GM23338 (cell line): ENCODE measurements at regions not wholly inside any gene's neighbourhood (a gene's known extent, or its start where the extent isn't known, plus 50 kb on each side); places are given as distances from the start of the nearest gene placed in this dataset.

ENCODE experiments used
- ATAC-seq: fragments of 200-7000 bp; cut with Tn5 transposase; 3 replicates; pipeline ENCODE4 v1.9.1; 2020
- DNase-seq: peaks from one replicate; pipeline ENCODE4 v3.0.0-alpha.2; 2015; ENCODE audit warnings: low spot score
- H2AFZ ChIP-seq: fragments of 200-600 bp; sonication (generic); 2 replicates; pipeline ENCODE4 v1.8.0; 2016; ENCODE audit warnings: antibody characterized with exemption, mild to moderate bottlenecking, moderate library complexity
- H3F3A ChIP-seq: fragments of 200-600 bp; sonication (generic); replicated peaks from 2 replicates; pipeline ENCODE4 v1.8.0; 2017; ENCODE audit warnings: antibody characterized with exemption, mixed run types, low read depth
- H3K27ac ChIP-seq: fragments of 200-600 bp; sonication (generic); 2 replicates; pipeline ENCODE4 v1.6.1; 2016; ENCODE audit warnings: low read depth
- H3K27me3 ChIP-seq: fragments of 200-600 bp; sonication (generic); 2 replicates; pipeline ENCODE4 v1.8.0; 2016; ENCODE audit warnings: mild to moderate bottlenecking, mixed run types, moderate library complexity; ENCODE audit not compliant: insufficient read depth
- H3K36me3 ChIP-seq: fragments of 200-600 bp; sonication (generic); 2 replicates; pipeline ENCODE4 v1.8.0; 2016; ENCODE audit warnings: mild to moderate bottlenecking; ENCODE audit not compliant: insufficient read depth
- H3K4me1 ChIP-seq: fragments of 200-600 bp; sonication (generic); 2 replicates; pipeline ENCODE4 v1.8.0; 2016; ENCODE audit warnings: mild to moderate bottlenecking, moderate library complexity; ENCODE audit not compliant: insufficient read depth
- H3K4me2 ChIP-seq: fragments of 200-600 bp; sonication (generic); 2 replicates; pipeline ENCODE4 v1.7.1; 2017; ENCODE audit warnings: mixed run types
- H3K4me3 ChIP-seq: fragments of 200-600 bp; sonication (generic); 2 replicates; pipeline ENCODE4 v1.6.1; 2016; ENCODE audit warnings: mixed run types
- H3K79me2 ChIP-seq: fragments of 200-600 bp; sonication (generic); replicated peaks from 2 replicates; pipeline ENCODE4 v1.8.0; 2017; ENCODE audit warnings: mild to moderate bottlenecking; ENCODE audit not compliant: insufficient read depth
- H3K9me2 ChIP-seq: fragments of 200-600 bp; sonication (generic); 2 replicates; pipeline ENCODE4 v1.8.0; 2017; ENCODE audit not compliant: insufficient read depth
- H4K20me1 ChIP-seq: fragments of 200-600 bp; sonication (generic); replicated peaks from 2 replicates; pipeline ENCODE4 v1.8.0; 2017; ENCODE audit warnings: mild to moderate bottlenecking; ENCODE audit not compliant: insufficient read depth
- H3K27ac Mint-ChIP-seq: 2 replicates; pipeline ENCODE4 v1.8.0; 2020; ENCODE audit warnings: inconsistent platforms, mild to moderate bottlenecking, moderate library complexity, mixed read lengths
- H3K27me3 Mint-ChIP-seq: 3 replicates; pipeline ENCODE4 v1.8.0; 2022; ENCODE audit warnings: low read depth, mild to moderate bottlenecking, moderate library complexity, mixed read lengths, inconsistent platforms; ENCODE audit not compliant: insufficient read depth, poor library complexity
- H3K36me3 Mint-ChIP-seq: 3 replicates; pipeline ENCODE4 v1.8.0; 2021; ENCODE audit warnings: low read depth, mild to moderate bottlenecking, inconsistent platforms, moderate library complexity, mixed read lengths
- H3K4me1 Mint-ChIP-seq: 3 replicates; pipeline ENCODE4 v1.8.0; 2020; ENCODE audit warnings: mild to moderate bottlenecking, inconsistent platforms, mixed read lengths
- H3K4me3 Mint-ChIP-seq: 3 replicates; pipeline ENCODE4 v1.8.0; 2021; ENCODE audit warnings: moderate library complexity, mild to moderate bottlenecking, inconsistent platforms, mixed read lengths
- H3K9me3 Mint-ChIP-seq: 3 replicates; pipeline ENCODE4 v1.8.0; 2020; ENCODE audit warnings: moderate library complexity, mild to moderate bottlenecking, inconsistent platforms, mixed read lengths
- CREB1 ChIP-seq: fragments of 250-450 bp; sonication (Bioruptor Pico); IDR thresholded peaks from 2 replicates; pipeline ENCODE4 v1.5.0; 2020; ENCODE audit warnings: low read depth, mild to moderate bottlenecking, moderate library complexity
- CTCF ChIP-seq, 2 experiments: fragments of 200-600 bp in 1 of 2; sonication (generic) in 1 of 2; conservative IDR thresholded peaks; 2 replicates each; pipeline versions ENCODE4 v1.5.1 to v1.6.1; 2016 to 2017; ENCODE audit warnings: antibody characterized with exemption in 2 of 2, low read depth in 2 of 2, mild to moderate bottlenecking in 2 of 2, moderate library complexity in 1 of 2
- ETS1 ChIP-seq: IDR thresholded peaks from 2 replicates; pipeline ENCODE4 v1.6.1; 2016; ENCODE audit warnings: antibody characterized with exemption
- EZH2 ChIP-seq: fragments of 200-600 bp; sonication (generic); IDR thresholded peaks from one replicate; pipeline ENCODE4 v1.8.0; 2017; ENCODE audit warnings: antibody characterized with exemption, mild to moderate bottlenecking, low read depth; ENCODE audit not compliant: unreplicated experiment
- EZH2phosphoT487 ChIP-seq: fragments of 200-600 bp; sonication (generic); IDR thresholded peaks from one replicate; pipeline ENCODE4 v1.8.1; 2018; ENCODE audit warnings: antibody characterized with exemption; ENCODE audit not compliant: unreplicated experiment
- REST ChIP-seq: IDR thresholded peaks from one replicate; pipeline ENCODE4 v1.6.1; 2018; ENCODE audit warnings: antibody characterized with exemption; ENCODE audit not compliant: unreplicated experiment
- STAT1 ChIP-seq: IDR thresholded peaks from one replicate; pipeline ENCODE4 v1.6.1; 2016; ENCODE audit warnings: antibody characterized with exemption; ENCODE audit not compliant: unreplicated experiment

- no peak for TF ChIP-seq CTCF (conservative IDR thresholded peaks at IDR 0.05; ENCODE audit: low read depth in 2 of 2)
These were observed 163.6 kb upstream of the COPS8 start (continued) for GRCh38 chr2:236922061-236922460.

GRCh38 chr2:236928380-236929037 is 157.2 kb upstream of the COPS8 start:
- H3K36me3 Mint-ChIP-seq = no peaks in the 10 kb centered on the region
- H3K27ac Mint-ChIP-seq = no peak overlapping the region
- Histone ChIP-seq H3K4me3 (no peak overlapping the region), H3K27ac (no peak overlapping the region), H4K20me1 (no peaks in the 10 kb centered on the region), H3K9me2 (0 out of 2 replicates have a peak, but pooled peaks cover 4% of the 10 kb centered on the region), H3K4me1 (peaks cover 7% of the 10 kb centered on the region; the same call in 1 of the 2 replicates), H3K36me3 (no peaks in the 10 kb centered on the region), H3F3A (no peaks in the 10 kb centered on the region), H3K79me2 (no peaks in the 10 kb centered on the region), H3K27me3 (no peaks in the 10 kb centered on the region), H3K4me2 (no peak overlapping the region), H2AFZ (no peak overlapping the region)
- DNase-seq = no peak
- peaks cover 11% of the 10 kb centered on the region for H3K4me1 Mint-ChIP-seq
- H3K4me3 Mint-ChIP-seq = no peak overlapping the region
- ATAC-seq = no peak
- no peaks in the 10 kb centered on the region for H3K9me3 Mint-ChIP-seq
- no peak for TF ChIP-seq STAT1
- TF ChIP-seq EZH2phosphoT487 = no peak
- TF ChIP-seq CTCF (conservative IDR thresholded peaks at IDR 0.05; ENCODE audit: low read depth in 2 of 2) = no peak
- TF ChIP-seq EZH2 = no peak
- TF ChIP-seq REST = no peak
- TF ChIP-seq CREB1 = no peak
- no peak for TF ChIP-seq ETS1
- H3K27me3 Mint-ChIP-seq = no peaks in the 10 kb centered on the region
